ENCODE measurements at regions not wholly inside any gene's neighbourhood (a gene's known extent, or its start where the extent isn't known, plus 50 kb on each side); places are given as distances from the start of the nearest gene placed in this dataset.

DNA sequence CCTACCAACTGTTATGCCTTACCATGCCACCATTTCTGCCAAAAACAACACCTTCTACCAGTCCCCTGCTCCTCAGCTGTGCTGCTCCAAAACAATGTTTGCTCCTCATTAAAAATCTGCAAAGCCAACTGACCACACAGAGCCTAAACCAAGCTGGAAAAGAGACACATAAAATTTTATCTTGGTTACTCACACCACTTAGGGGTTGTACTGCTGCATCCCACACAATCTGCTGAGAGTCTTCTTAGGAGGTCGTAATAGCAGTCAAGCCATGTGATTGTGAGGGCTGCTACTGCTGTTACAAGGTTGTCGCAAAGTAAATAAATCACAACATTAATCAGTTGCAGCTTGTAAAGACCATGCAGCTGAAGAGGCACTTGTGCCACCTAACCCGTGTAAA, 607.4 kb upstream of the FAM241A start:
- ATAC-seq (no peak), DNase-seq (ENCODE audit: low read depth, low spot score) (no peak), FAIRE-seq (no peak)
- intact Hi-C loops (cut with micrococcal nuclease; ENCODE audit: unreplicated experiment), result no loop called here
- Histone ChIP-seq H2AFZ (ENCODE audit: control insufficient read depth, low read depth, low read length) (no peak overlapping the region), H3K36me3 (ENCODE audit: control insufficient read depth in 2 of 2, insufficient read depth in 2 of 2, low read length in 1 of 2) (no peaks in the 10 kb centered on the region), H3K27ac (ENCODE audit: control insufficient read depth, insufficient read depth) (no peak overlapping the region), H3K27me3 (replicated peaks in 1 of 2; ENCODE audit: control insufficient read depth in 2 of 2, insufficient read depth in 2 of 2, low read length in 1 of 2) (no peaks in the 10 kb centered on the region), H3K4me3 (no peak overlapping the region), H3K9me3 (replicated peaks; ENCODE audit: control insufficient read depth, insufficient read depth, low read length) (no peaks in the 10 kb centered on the region), H4K20me1 (ENCODE audit: control insufficient read depth, insufficient read depth) (no peaks in the 10 kb centered on the region), H3K9ac (ENCODE audit: control insufficient read depth, insufficient read depth, low read length) (no peak overlapping the region), H3K79me2 (ENCODE audit: control insufficient read depth, insufficient read depth, low read length) (no peaks in the 10 kb centered on the region), H3K4me1 (ENCODE audit: control insufficient read depth, insufficient read depth, low read length) (no peaks in the 10 kb centered on the region), H3K4me2 (ENCODE audit: control insufficient read depth, insufficient read depth) (no peak overlapping the region)
- WGBS (ENCODE audit: insufficient coverage, insufficient replicate concordance, low lambda C conversion rate, missing lambda C conversion rate), result 35% methylated on average over 3 of the region's 3 CpGs
- ChIA-PET POLR2A (no interaction called here), SMC1A (ENCODE audit: uncharacterized antibody, unreplicated experiment) (no interaction called here), RAD21 (ENCODE audit: unreplicated experiment) (no interaction called here), CTCF (no interaction called here)
- TF ChIP-seq NFIC (IDR thresholded peaks at IDR 0.05; ENCODE audit: low read depth, low read length), result no peak
- TF ChIP-seq, protein P1, sequence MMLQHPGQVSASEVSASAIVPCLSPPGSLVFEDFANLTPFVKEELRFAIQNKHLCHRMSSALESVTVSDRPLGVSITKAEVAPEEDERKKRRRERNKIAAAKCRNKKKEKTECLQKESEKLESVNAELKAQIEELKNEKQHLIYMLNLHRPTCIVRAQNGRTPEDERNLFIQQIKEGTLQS (IDR thresholded peaks at IDR 0.05; ENCODE audit: borderline replicate concordance, extremely low read depth, low read depth, low read length), result no peak
- TF ChIP-seq, protein P2, sequence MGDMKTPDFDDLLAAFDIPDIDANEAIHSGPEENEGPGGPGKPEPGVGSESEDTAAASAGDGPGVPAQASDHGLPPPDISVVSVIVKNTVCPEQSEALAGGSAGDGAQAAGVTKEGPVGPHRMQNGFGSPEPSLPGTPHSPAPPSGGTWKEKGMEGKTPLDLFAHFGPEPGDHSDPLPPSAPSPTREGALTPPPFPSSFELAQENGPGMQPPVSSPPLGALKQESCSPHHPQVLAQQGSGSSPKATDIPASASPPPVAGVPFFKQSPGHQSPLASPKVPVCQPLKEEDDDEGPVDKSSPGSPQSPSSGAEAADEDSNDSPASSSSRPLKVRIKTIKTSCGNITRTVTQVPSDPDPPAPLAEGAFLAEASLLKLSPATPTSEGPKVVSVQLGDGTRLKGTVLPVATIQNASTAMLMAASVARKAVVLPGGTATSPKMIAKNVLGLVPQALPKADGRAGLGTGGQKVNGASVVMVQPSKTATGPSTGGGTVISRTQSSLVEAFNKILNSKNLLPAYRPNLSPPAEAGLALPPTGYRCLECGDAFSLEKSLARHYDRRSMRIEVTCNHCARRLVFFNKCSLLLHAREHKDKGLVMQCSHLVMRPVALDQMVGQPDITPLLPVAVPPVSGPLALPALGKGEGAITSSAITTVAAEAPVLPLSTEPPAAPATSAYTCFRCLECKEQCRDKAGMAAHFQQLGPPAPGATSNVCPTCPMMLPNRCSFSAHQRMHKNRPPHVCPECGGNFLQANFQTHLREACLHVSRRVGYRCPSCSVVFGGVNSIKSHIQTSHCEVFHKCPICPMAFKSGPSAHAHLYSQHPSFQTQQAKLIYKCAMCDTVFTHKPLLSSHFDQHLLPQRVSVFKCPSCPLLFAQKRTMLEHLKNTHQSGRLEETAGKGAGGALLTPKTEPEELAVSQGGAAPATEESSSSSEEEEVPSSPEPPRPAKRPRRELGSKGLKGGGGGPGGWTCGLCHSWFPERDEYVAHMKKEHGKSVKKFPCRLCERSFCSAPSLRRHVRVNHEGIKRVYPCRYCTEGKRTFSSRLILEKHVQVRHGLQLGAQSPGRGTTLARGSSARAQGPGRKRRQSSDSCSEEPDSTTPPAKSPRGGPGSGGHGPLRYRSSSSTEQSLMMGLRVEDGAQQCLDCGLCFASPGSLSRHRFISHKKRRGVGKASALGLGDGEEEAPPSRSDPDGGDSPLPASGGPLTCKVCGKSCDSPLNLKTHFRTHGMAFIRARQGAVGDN (IDR thresholded peaks at IDR 0.05), result no peak
- TF ChIP-seq, protein P3, sequence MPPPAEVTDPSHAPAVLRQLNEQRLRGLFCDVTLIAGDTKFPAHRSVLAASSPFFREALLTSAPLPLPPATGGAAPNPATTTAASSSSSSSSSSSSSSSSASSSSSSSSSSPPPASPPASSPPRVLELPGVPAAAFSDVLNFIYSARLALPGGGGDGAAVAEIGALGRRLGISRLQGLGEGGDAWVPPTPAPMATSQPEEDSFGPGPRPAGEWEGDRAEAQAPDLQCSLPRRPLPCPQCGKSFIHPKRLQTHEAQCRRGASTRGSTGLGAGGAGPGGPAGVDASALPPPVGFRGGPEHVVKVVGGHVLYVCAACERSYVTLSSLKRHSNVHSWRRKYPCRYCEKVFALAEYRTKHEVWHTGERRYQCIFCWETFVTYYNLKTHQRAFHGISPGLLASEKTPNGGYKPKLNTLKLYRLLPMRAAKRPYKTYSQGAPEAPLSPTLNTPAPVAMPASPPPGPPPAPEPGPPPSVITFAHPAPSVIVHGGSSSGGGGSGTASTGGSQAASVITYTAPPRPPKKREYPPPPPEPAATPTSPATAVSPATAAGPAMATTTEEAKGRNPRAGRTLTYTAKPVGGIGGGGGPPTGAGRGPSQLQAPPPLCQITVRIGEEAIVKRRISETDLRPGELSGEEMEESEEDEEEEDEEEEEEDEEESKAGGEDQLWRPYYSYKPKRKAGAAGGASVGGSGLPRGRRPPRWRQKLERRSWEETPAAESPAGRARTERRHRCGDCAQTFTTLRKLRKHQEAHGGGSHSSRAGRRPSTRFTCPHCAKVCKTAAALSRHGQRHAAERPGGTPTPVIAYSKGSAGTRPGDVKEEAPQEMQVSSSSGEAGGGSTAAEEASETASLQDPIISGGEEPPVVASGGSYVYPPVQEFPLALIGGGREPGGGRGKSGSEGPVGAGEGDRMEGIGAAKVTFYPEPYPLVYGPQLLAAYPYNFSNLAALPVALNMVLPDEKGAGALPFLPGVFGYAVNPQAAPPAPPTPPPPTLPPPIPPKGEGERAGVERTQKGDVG (CRISPR knock-in tag; IDR thresholded peaks at IDR 0.05), result no peak
- TF ChIP-seq, protein P4, sequence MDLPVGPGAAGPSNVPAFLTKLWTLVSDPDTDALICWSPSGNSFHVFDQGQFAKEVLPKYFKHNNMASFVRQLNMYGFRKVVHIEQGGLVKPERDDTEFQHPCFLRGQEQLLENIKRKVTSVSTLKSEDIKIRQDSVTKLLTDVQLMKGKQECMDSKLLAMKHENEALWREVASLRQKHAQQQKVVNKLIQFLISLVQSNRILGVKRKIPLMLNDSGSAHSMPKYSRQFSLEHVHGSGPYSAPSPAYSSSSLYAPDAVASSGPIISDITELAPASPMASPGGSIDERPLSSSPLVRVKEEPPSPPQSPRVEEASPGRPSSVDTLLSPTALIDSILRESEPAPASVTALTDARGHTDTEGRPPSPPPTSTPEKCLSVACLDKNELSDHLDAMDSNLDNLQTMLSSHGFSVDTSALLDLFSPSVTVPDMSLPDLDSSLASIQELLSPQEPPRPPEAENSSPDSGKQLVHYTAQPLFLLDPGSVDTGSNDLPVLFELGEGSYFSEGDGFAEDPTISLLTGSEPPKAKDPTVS (IDR thresholded peaks at IDR 0.05; ENCODE audit: low read depth, low read length), result no peak
- in situ Hi-C loops (cut with MboI), result no loop called here
- no TSS peak for BruUV-seq (replicated peaks)
